ENCODE measurements at regions not wholly inside any gene's neighbourhood (a gene's known extent, or its start where the extent isn't known, plus 50 kb on each side); places are given as distances from the start of the nearest gene placed in this dataset.

- TF ChIP-seq FOXJ3 (CRISPR knock-in tag; IDR thresholded peaks at IDR 0.05; ENCODE audit: borderline replicate concordance) (no peak), CTCF (IDR thresholded peaks at IDR 0.05) (no peak), ETV6 (CRISPR knock-in tag; IDR thresholded peaks at IDR 0.05) (no peak), USF2 (CRISPR knock-in tag; IDR thresholded peaks at IDR 0.05) (no peak), PREB (CRISPR knock-in tag; IDR thresholded peaks at IDR 0.05; ENCODE audit: borderline replicate concordance) (no peak), USF1 (CRISPR knock-in tag; IDR thresholded peaks at IDR 0.05) (no peak), TP53 (CRISPR knock-in tag; IDR thresholded peaks at IDR 0.05) (no peak), NR2C2 (CRISPR knock-in tag; IDR thresholded peaks at IDR 0.05) (no peak), PRDM15 (CRISPR knock-in tag; IDR thresholded peaks at IDR 0.05) (no peak)
Measured at GRCh38 chr5:164772122-164772521, 1266.7 kb downstream of the MAT2B start.
